OCI-LY3 (cell line): ENCODE measurements at regions not wholly inside any gene's neighbourhood (a gene's known extent, or its start where the extent isn't known, plus 50 kb on each side); places are given as distances from the start of the nearest gene placed in this dataset.

Source experiments
- H2AFZ ChIP-seq: fragments of 200-600, 300-600 bp; shearing (Covaris generic); 2 replicates; pipeline ENCODE4 v1.6.0; 2014; ENCODE audit warnings: antibody characterized with exemption, low read depth, low read length
- H3K27ac ChIP-seq: fragments of 200-600, 300-600 bp; sonication (generic); 2 replicates; pipeline ENCODE4 v1.5.1; 2014; ENCODE audit warnings: mild to moderate bottlenecking, low read length, moderate library complexity, mixed read lengths
- H3K27me3 ChIP-seq: fragments of 200-600, 300-600 bp; sonication (generic); 2 replicates; pipeline ENCODE4 v1.6.1; 2014; ENCODE audit warnings: low read depth, low read length, mixed read lengths
- H3K36me3 ChIP-seq: fragments of 200-600, 300-600 bp; sonication (generic); replicated peaks from 2 replicates; pipeline ENCODE3; 2014; ENCODE audit warnings: low read depth, low read length, mixed read lengths
- H3K4me1 ChIP-seq: fragments of 300-600, 200-600 bp; sonication (generic); 2 replicates; pipeline ENCODE4 v1.6.1; 2014; ENCODE audit warnings: low read length, mixed read lengths
- H3K4me2 ChIP-seq: fragments of 200-600, 300-600 bp; sonication (generic); 2 replicates; pipeline ENCODE4 v1.6.1; 2014; ENCODE audit warnings: low read length, mixed read lengths
- H3K4me3 ChIP-seq: fragments of 300-600, 200-600 bp; sonication (generic); 2 replicates; pipeline ENCODE4 v1.5.1; 2014; ENCODE audit warnings: antibody characterized with exemption, mild to moderate bottlenecking, low read length, moderate library complexity
- H3K79me2 ChIP-seq: fragments of 300-600, 200-600 bp; shearing (Covaris generic); 2 replicates; pipeline ENCODE4 v1.6.1; 2014; ENCODE audit warnings: mild to moderate bottlenecking, low read length, mixed read lengths
- H3K9ac ChIP-seq: fragments of 300-600, 200-600 bp; shearing (Covaris generic); 2 replicates; pipeline ENCODE4 v1.6.0; 2014; ENCODE audit warnings: mild to moderate bottlenecking, low read length, moderate library complexity
- H3K9me3 ChIP-seq: fragments of 200-600, 300-600 bp; shearing (Covaris generic); 2 replicates; pipeline ENCODE4 v1.6.1; 2014; ENCODE audit warnings: low read length, mixed read lengths; ENCODE audit not compliant: insufficient read depth
- H4K20me1 ChIP-seq: fragments of 200-600, 300-600 bp; sonication (generic); 2 replicates; pipeline ENCODE4 v1.6.1; 2016; ENCODE audit warnings: low read length, mixed read lengths; ENCODE audit not compliant: insufficient read depth
- EZH2phosphoT487 ChIP-seq: fragments of 200-600 bp; shearing (Covaris generic); IDR thresholded peaks from 2 replicates; pipeline ENCODE4 v1.6.1; 2018; ENCODE audit warnings: antibody characterized with exemption, mixed run types, low read depth
- TF ChIP-seq, protein P1 (sequence below): fragments of 200-600, 300-600 bp; sonication (generic); IDR thresholded peaks from 2 replicates; pipeline ENCODE4 v1.5.1; 2014; ENCODE audit warnings: antibody characterized with exemption, low read length, low read depth

DNA sequence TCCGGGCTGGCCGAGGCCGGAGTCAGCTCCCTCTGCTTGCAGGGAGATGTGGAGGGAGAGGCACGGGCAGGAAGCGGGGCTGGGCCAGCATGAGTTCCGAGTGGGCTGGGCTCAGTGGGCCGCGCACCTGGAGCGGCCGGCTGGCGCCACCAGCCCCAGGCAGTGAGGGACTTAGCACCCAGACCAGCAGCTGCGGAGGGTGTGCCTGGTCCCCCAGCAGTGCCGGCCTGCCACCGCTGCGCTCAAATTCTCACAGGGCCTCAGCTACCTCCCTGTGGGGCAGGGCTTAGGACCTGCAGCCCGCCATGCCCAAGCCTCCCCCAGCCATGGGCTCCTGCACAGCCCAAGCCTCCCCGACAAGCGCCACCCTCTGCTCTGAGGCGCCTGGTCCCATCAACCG lies 700.3 kb downstream of the DNAH5 start:
- H3K4me2 ChIP-seq: no peak overlapping the region
- H3K4me3 ChIP-seq: no peak overlapping the region
- no peak overlapping the region for H2AFZ ChIP-seq
- H3K27me3 ChIP-seq: no peaks in the 10 kb centered on the region
- TF ChIP-seq EZH2phosphoT487: no peak
- TF ChIP-seq, protein P1, sequence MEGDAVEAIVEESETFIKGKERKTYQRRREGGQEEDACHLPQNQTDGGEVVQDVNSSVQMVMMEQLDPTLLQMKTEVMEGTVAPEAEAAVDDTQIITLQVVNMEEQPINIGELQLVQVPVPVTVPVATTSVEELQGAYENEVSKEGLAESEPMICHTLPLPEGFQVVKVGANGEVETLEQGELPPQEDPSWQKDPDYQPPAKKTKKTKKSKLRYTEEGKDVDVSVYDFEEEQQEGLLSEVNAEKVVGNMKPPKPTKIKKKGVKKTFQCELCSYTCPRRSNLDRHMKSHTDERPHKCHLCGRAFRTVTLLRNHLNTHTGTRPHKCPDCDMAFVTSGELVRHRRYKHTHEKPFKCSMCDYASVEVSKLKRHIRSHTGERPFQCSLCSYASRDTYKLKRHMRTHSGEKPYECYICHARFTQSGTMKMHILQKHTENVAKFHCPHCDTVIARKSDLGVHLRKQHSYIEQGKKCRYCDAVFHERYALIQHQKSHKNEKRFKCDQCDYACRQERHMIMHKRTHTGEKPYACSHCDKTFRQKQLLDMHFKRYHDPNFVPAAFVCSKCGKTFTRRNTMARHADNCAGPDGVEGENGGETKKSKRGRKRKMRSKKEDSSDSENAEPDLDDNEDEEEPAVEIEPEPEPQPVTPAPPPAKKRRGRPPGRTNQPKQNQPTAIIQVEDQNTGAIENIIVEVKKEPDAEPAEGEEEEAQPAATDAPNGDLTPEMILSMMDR: no peak
- H3K79me2 ChIP-seq: no peaks in the 10 kb centered on the region
- no peak overlapping the region for H3K9ac ChIP-seq
- H3K36me3 ChIP-seq: no peaks in the 10 kb centered on the region
- H3K4me1 ChIP-seq: 0 out of 2 replicates have a peak, but pooled peaks cover 4% of the 10 kb centered on the region
- no peak overlapping the region for H3K27ac ChIP-seq
- H4K20me1 ChIP-seq: no peaks in the 10 kb centered on the region
- H3K9me3 ChIP-seq: no peaks in the 10 kb centered on the region

DNA sequence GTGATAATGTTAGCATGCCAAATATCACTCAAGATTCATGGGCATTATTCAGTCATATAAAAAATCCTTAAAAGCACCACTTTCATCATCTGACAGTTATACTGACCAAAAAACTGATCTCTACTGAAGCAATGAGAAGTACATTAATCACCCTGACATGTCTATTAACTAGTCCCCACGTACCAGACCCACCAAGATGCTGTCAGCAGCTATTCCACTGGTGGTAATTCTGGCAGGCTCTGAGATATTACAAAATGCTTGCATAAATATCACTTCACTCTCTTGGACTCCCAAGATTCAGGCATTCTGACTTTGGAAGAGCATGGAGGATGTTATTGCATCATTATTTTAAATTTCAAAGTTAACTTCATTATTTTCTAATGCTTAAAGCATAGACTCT lies 717.0 kb downstream of the DNAH5 start:
- Histone ChIP-seq H3K4me2 (no peak overlapping the region), H3K4me1 (peaks cover 7% of the 10 kb centered on the region), H3K79me2 (no peaks in the 10 kb centered on the region), H2AFZ (no peak overlapping the region), H3K9me3 (no peaks in the 10 kb centered on the region), H3K4me3 (no peak overlapping the region), H3K9ac (no peak overlapping the region), H3K36me3 (no peaks in the 10 kb centered on the region), H3K27me3 (no peaks in the 10 kb centered on the region), H3K27ac (no peak overlapping the region), H4K20me1 (no peaks in the 10 kb centered on the region)
- no peak for TF ChIP-seq EZH2phosphoT487
- TF ChIP-seq, protein P1: no peak

DNA sequence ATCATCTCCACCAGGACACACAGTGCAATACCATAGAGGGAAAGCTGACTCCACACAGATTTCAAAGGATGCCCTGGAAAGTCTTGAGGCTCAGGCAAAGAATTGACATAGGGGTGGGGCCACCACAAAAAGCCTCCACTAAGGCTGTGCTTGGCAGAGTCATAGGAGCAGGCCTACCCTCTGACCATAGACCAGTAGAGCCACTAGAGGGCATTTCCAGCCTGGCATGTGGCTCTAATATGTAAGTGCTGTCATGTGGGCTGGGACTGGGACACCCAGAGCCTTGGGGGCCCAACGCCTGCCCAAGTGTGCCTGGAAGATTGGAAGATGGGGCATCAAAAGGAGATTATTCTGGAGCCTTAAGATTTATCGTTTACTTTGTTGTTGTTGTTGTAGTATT lies 726.0 kb downstream of the DNAH5 start:
- Histone ChIP-seq H3K4me3 (no peak overlapping the region), H3K4me1 (no peaks in the 10 kb centered on the region), H3K4me2 (no peak overlapping the region), H3K27ac (no peak overlapping the region), H4K20me1 (no peaks in the 10 kb centered on the region), H3K36me3 (no peaks in the 10 kb centered on the region), H3K9me3 (no peaks in the 10 kb centered on the region), H3K79me2 (no peaks in the 10 kb centered on the region), H3K9ac (no peak overlapping the region), H3K27me3 (no peaks in the 10 kb centered on the region), H2AFZ (no peak overlapping the region)
- TF ChIP-seq EZH2phosphoT487: no peak
- TF ChIP-seq, protein P1: peak; percentile 32

DNA sequence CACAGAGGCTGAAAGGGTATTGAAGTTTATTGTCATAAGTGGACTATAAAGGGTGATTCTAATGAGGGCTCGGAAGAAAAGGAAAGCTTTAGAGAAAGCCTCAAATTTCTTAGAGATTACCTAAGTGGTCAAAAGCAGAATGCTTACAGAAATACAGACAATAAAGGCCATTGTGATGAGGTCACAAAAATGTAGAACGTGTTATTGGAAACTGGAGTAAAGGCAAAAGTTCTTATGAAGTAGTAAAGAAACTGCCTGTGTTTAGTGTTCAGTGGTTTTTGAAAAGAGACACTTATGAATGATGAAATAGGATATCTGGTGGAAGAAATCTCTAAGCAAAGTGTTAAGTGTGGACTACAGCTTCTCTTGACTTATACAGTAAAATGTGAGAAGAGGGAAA lies 726.9 kb downstream of the DNAH5 start:
- Histone ChIP-seq H3K4me1 (no peaks in the 10 kb centered on the region), H3K79me2 (no peaks in the 10 kb centered on the region), H3K4me3 (no peak overlapping the region)

More for the DNA sequence above, 726.9 kb downstream of the DNAH5 start:
- Histone ChIP-seq H3K9ac (no peak overlapping the region), H3K36me3 (no peaks in the 10 kb centered on the region), H2AFZ (no peak overlapping the region), H3K27me3 (no peaks in the 10 kb centered on the region), H3K9me3 (no peaks in the 10 kb centered on the region), H3K4me2 (no peak overlapping the region), H4K20me1 (no peaks in the 10 kb centered on the region), H3K27ac (no peak overlapping the region)
- TF ChIP-seq, protein P1: no peak
